WTC11 (cell line): ENCODE measurements at regions not wholly inside any gene's neighbourhood (a gene's known extent, or its start where the extent isn't known, plus 50 kb on each side); places are given as distances from the start of the nearest gene placed in this dataset.

Experiments used
- ATAC-seq: fragments of 200-7000 bp; cut with Tn5 transposase; 2 replicates; pipeline ENCODE4 v1.10.0; 2021; ENCODE audit warnings: mild to moderate bottlenecking, moderate library complexity
- CTCF ChIA-PET: fragments of 300-600 bp; sonication (Branson Sonifier 250); formaldehyde crosslinking; loops from one replicate; lab custom pipeline; 2021; ENCODE audit warnings: antibody characterized with exemption; lab: Charles Lee
- POLR2A ChIA-PET: fragments of 350-600 bp; sonication (Branson Sonifier 250); formaldehyde crosslinking; loops from one replicate; lab custom pipeline; 2021; ENCODE audit warnings: antibody characterized with exemption; lab: Charles Lee
- DNase-seq: peaks from one replicate; pipeline ENCODE4 v3.0.0; 2021; ENCODE audit warnings: low spot score
- H3K27ac Mint-ChIP-seq: 2 replicates; pipeline ENCODE4 v1.8.0; 2021; ENCODE audit warnings: mixed read lengths
- H3K27me3 Mint-ChIP-seq: 2 replicates; pipeline ENCODE4 v1.8.0; 2021; ENCODE audit warnings: low read depth, mild to moderate bottlenecking, moderate library complexity, mixed read lengths
- H3K36me3 Mint-ChIP-seq: 2 replicates; pipeline ENCODE4 v1.8.0; 2021; ENCODE audit warnings: mixed read lengths
- H3K4me1 Mint-ChIP-seq: 2 replicates; pipeline ENCODE4 v1.8.0; 2022; ENCODE audit warnings: mixed read lengths
- H3K4me3 Mint-ChIP-seq: 2 replicates; pipeline ENCODE4 v1.8.0; 2021; ENCODE audit warnings: mild to moderate bottlenecking, moderate library complexity, mixed read lengths
- H3K9me3 Mint-ChIP-seq: 2 replicates; pipeline ENCODE4 v1.8.0; 2021; ENCODE audit warnings: mixed read lengths
- CTCF ChIP-seq: fragments of 200-600 bp; IDR thresholded peaks from 2 replicates; pipeline ENCODE4 v1.8.0; 2022; ENCODE audit warnings: antibody characterized with exemption
- ETV6 ChIP-seq: sonication (generic); formaldehyde crosslinking; IDR thresholded peaks from 2 replicates; pipeline ENCODE4 v1.8.1; 2022; ENCODE audit warnings: mild to moderate bottlenecking, missing genetic modification reagents
- FOXK1 ChIP-seq: sonication (generic); formaldehyde crosslinking; IDR thresholded peaks from 2 replicates; pipeline ENCODE4 v1.8.0; 2022; ENCODE audit warnings: mild to moderate bottlenecking, moderate library complexity, missing genetic modification reagents
- FOXP4 ChIP-seq: sonication (generic); formaldehyde crosslinking; IDR thresholded peaks from 2 replicates; pipeline ENCODE4 v1.8.0; 2022; ENCODE audit warnings: mild to moderate bottlenecking, missing genetic modification reagents
- MLX ChIP-seq: sonication (generic); formaldehyde crosslinking; IDR thresholded peaks from 2 replicates; pipeline ENCODE4 v1.8.1; 2023; ENCODE audit warnings: mild to moderate bottlenecking, missing genetic modification reagents, moderate library complexity
- PREB ChIP-seq: sonication (generic); formaldehyde crosslinking; IDR thresholded peaks from 2 replicates; pipeline ENCODE4 v1.8.1; 2022; ENCODE audit warnings: mild to moderate bottlenecking, missing genetic modification reagents, moderate library complexity, borderline replicate concordance
- PRRX2 ChIP-seq: fragments of 250-450 bp; sonication (Bioruptor Pico); IDR thresholded peaks from 2 replicates; pipeline ENCODE4 v1.8.0; 2021; ENCODE audit warnings: mild to moderate bottlenecking
- RELA ChIP-seq: sonication (generic); formaldehyde crosslinking; IDR thresholded peaks from 2 replicates; pipeline ENCODE4 v1.8.1; 2022; ENCODE audit warnings: missing genetic modification reagents, mild to moderate bottlenecking, borderline replicate concordance
- USF1 ChIP-seq: sonication (generic); formaldehyde crosslinking; IDR thresholded peaks from 2 replicates; pipeline ENCODE4 v1.8.0; 2022; ENCODE audit warnings: mild to moderate bottlenecking, missing genetic modification reagents
- ZNF232 ChIP-seq: sonication (generic); formaldehyde crosslinking; IDR thresholded peaks from 2 replicates; pipeline ENCODE4 v1.8.0; 2022; ENCODE audit warnings: mild to moderate bottlenecking, missing genetic modification reagents
- ZNF416 ChIP-seq: fragments of 250-450 bp; sonication (Bioruptor Pico); IDR thresholded peaks from 2 replicates; pipeline ENCODE4 v1.9.0; 2021; ENCODE audit warnings: mild to moderate bottlenecking, inconsistent platforms
- ZNF423 ChIP-seq: fragments of 250-450 bp; sonication (Bioruptor Pico); IDR thresholded peaks from 2 replicates; pipeline ENCODE4 v2.1.2; 2022; ENCODE audit warnings: mild to moderate bottlenecking, moderate library complexity
- ZNF425 ChIP-seq: fragments of 250-450 bp; sonication (Bioruptor Pico); conservative IDR thresholded peaks from 2 replicates; pipeline ENCODE4 v1.9.0; 2021; ENCODE audit warnings: mild to moderate bottlenecking
- ZSCAN18 ChIP-seq: fragments of 250-450 bp; sonication (Bioruptor Pico); IDR thresholded peaks from 2 replicates; pipeline ENCODE4 v2.1.2; 2022; ENCODE audit warnings: mild to moderate bottlenecking, moderate library complexity

- TF ChIP-seq ZNF425 (CRISPR knock-in tag): no peak
- no peak for TF ChIP-seq PRRX2 (CRISPR knock-in tag)
Measured at GRCh38 chr16:20255002-20255401, 72.3 kb downstream of the GP2 start (continued).

GRCh38 chr16:20253825-20254224, 73.5 kb downstream of the GP2 start:
- TF ChIP-seq RELA (CRISPR knock-in tag) (no peak), FOXK1 (CRISPR knock-in tag) (no peak), ZSCAN18 (CRISPR knock-in tag) (no peak), CTCF (no peak), PREB (CRISPR knock-in tag) (no peak), ETV6 (no peak), USF1 (CRISPR knock-in tag) (no peak), MLX (CRISPR knock-in tag) (no peak), ZNF416 (CRISPR knock-in tag) (no peak), ZNF232 (CRISPR knock-in tag) (no peak), PRRX2 (CRISPR knock-in tag) (no peak), FOXP4 (CRISPR knock-in tag) (no peak), ZNF423 (CRISPR knock-in tag) (no peak)
- no peak for ATAC-seq
- no peaks in the 10 kb centered on the region for H3K27me3 Mint-ChIP-seq
- no peak overlapping the region for H3K4me3 Mint-ChIP-seq
- H3K27ac Mint-ChIP-seq: no peak overlapping the region
- H3K36me3 Mint-ChIP-seq: peaks cover 2% of the 10 kb centered on the region
- H3K9me3 Mint-ChIP-seq: peaks cover 5% of the 10 kb centered on the region
- peaks cover 19% of the 10 kb centered on the region for H3K4me1 Mint-ChIP-seq
- DNase-seq: no peak
- CTCF ChIA-PET: interaction anchor here (0.8 kb wide), 1 partner anchor 47 kb away, joined by 3 read pairs; no protein-coding TSS in a partner anchor
- POLR2A ChIA-PET: no interaction called here
